GM12865 (cell line): ENCODE measurements at regions not wholly inside any gene's neighbourhood (a gene's known extent, or its start where the extent isn't known, plus 50 kb on each side); places are given as distances from the start of the nearest gene placed in this dataset.

ENCODE experiments used
- DNase-seq: peaks from one replicate; pipeline ENCODE4 v3.0.0; 2010; ENCODE audit warnings: low read depth
- H3K4me3 ChIP-seq: 2 replicates; pipeline ENCODE4 v1.5.1; 2011; ENCODE audit warnings: mild to moderate bottlenecking, low read depth, low read length, control low read depth
- TF ChIP-seq, protein P1 (sequence below): IDR thresholded peaks from 2 replicates; pipeline ENCODE4 v1.5.1; 2011; ENCODE audit warnings: low read length, control low read depth, low read depth, inconsistent platforms; ENCODE audit not compliant: insufficient read depth; ENCODE audit errors: missing control alignments

DNA sequence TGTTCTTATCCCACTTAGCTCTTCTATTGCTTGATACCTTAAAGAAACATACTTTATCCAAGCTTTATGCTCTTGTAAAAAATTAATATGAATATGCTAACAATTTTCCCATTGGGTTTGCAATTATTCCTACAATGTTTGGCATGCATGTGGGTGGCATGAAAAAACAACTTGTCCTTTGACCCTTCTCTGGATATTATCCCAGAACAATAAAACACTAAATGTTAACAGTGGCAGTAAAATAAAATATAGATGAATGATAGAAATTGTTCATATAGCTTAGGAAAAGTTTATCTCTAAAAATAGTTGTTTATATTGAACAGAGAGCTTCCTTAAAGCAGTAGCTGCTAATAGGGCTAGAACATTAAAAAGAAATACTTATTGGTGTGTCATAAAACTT, 860.5 kb upstream of the LRRC4C start:
- TF ChIP-seq, protein P1, sequence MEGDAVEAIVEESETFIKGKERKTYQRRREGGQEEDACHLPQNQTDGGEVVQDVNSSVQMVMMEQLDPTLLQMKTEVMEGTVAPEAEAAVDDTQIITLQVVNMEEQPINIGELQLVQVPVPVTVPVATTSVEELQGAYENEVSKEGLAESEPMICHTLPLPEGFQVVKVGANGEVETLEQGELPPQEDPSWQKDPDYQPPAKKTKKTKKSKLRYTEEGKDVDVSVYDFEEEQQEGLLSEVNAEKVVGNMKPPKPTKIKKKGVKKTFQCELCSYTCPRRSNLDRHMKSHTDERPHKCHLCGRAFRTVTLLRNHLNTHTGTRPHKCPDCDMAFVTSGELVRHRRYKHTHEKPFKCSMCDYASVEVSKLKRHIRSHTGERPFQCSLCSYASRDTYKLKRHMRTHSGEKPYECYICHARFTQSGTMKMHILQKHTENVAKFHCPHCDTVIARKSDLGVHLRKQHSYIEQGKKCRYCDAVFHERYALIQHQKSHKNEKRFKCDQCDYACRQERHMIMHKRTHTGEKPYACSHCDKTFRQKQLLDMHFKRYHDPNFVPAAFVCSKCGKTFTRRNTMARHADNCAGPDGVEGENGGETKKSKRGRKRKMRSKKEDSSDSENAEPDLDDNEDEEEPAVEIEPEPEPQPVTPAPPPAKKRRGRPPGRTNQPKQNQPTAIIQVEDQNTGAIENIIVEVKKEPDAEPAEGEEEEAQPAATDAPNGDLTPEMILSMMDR = no peak
- DNase-seq = no peak
- no peak overlapping the region for H3K4me3 ChIP-seq

GRCh38 chr11:42329929-42330565, 870.6 kb upstream of the LRRC4C start:
- TF ChIP-seq, protein P1 = no peak
- DNase-seq = no peak
- H3K4me3 ChIP-seq = no peak overlapping the region

GRCh38 chr11:42337786-42338455, 878.5 kb upstream of the LRRC4C start:
- TF ChIP-seq, protein P1 = no peak
- no peak overlapping the region for H3K4me3 ChIP-seq
- DNase-seq = no peak

- TF ChIP-seq, protein P1 = no peak
- H3K4me3 ChIP-seq = no peak overlapping the region
- DNase-seq = no peak
These were observed 884.8 kb upstream of the LRRC4C start for GRCh38 chr11:42344204-42344792.

GRCh38 chr11:42345933-42346332, 886.5 kb upstream of the LRRC4C start:
- TF ChIP-seq, protein P1 = no peak
- H3K4me3 ChIP-seq = no peak overlapping the region
- no peak for DNase-seq

GRCh38 chr11:42363701-42364100, 904.2 kb upstream of the LRRC4C start:
- TF ChIP-seq, protein P1 = no peak
- DNase-seq = no peak
- H3K4me3 ChIP-seq = no peak overlapping the region
